Gastrocnemius medialis (tissue), 4 donors: ENCODE measurements at regions not wholly inside any gene's neighbourhood (a gene's known extent, or its start where the extent isn't known, plus 50 kb on each side); places are given as distances from the start of the nearest gene placed in this dataset.

Experiments used
- POLR2A ChIP-seq, 2 donors: fragments of 450-650 bp; IDR thresholded peaks; one replicate each; pipeline ENCODE4 v1.6.1; 2017; ENCODE audit warnings: antibody characterized with exemption in 2 of 2, mild to moderate bottlenecking in 2 of 2, moderate library complexity in 2 of 2
- TF ChIP-seq, protein P1 (sequence below), 5 experiments: fragments of 450-650 bp in 3 of 5; fragments of 200-600 bp in 2 of 5; sonication (generic) in 2 of 5; IDR thresholded peaks in 4 of 5; conservative IDR thresholded peaks in 1 of 5; 1 replicate in 4 of 5; 2 replicates in 1 of 5; pipeline ENCODE4 v1.5.1; 2016 to 2019; ENCODE audit warnings: antibody characterized with exemption in 5 of 5, mild to moderate bottlenecking in 3 of 5, moderate library complexity in 3 of 5

DNA sequence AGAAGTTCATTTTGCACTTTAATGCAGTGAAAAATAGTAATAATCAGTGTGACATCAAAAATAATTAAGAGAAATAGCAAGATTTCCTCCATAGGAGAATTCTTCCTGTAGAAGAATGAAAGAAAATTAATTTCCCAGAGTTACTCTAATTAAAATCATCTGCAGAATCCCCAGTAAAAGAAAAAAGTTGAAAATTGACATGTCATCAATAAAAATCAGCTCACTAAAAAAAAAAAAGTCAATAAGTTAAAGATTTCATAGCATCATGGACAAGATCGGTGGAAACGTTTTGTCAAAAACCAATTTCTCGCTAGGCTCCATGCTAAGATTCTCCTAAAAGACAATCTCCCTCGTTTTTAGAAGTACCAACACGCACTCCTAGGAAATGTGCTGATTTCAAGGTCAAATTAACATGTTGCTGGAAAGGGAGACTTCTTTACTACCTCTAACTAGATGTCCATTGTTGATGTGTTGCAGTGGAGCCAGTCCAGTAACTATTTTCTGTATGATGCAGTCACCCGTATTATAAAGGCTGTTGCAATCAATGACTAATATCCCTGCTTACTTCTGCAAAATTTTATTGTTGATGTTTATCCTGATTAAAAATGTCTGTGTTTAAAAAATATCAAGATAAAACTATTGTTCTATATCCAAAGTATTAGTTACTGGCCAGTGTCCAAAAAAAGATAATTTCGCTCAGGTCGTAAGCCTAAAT lies 591.9 kb upstream of the MGMT start:
- TF ChIP-seq, protein P1, sequence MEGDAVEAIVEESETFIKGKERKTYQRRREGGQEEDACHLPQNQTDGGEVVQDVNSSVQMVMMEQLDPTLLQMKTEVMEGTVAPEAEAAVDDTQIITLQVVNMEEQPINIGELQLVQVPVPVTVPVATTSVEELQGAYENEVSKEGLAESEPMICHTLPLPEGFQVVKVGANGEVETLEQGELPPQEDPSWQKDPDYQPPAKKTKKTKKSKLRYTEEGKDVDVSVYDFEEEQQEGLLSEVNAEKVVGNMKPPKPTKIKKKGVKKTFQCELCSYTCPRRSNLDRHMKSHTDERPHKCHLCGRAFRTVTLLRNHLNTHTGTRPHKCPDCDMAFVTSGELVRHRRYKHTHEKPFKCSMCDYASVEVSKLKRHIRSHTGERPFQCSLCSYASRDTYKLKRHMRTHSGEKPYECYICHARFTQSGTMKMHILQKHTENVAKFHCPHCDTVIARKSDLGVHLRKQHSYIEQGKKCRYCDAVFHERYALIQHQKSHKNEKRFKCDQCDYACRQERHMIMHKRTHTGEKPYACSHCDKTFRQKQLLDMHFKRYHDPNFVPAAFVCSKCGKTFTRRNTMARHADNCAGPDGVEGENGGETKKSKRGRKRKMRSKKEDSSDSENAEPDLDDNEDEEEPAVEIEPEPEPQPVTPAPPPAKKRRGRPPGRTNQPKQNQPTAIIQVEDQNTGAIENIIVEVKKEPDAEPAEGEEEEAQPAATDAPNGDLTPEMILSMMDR (IDR thresholded peaks at IDR 0.05 in 4 of 5, conservative IDR thresholded peaks at IDR 0.05 in 1 of 5): no peak
- TF ChIP-seq POLR2A (IDR thresholded peaks at IDR 0.05): no peak
